Left cardiac atrium (tissue), 4 donors: ENCODE measurements at regions not wholly inside any gene's neighbourhood (a gene's known extent, or its start where the extent isn't known, plus 50 kb on each side); places are given as distances from the start of the nearest gene placed in this dataset.
"Not testable (repeated sequence)": the region's sequence is repeated elsewhere in the genome, so short reads cannot be mapped to it uniquely, and the experiment has no call there.

Experiments used
- ATAC-seq, 2 donors: fragments of 200-7000 bp; cut with Tn5 transposase; one replicate each; pipeline ENCODE4 v1.9.1; 2020; ENCODE audit warnings: mild to moderate bottlenecking in 2 of 2, moderate library complexity in 2 of 2
- DNase-seq: peaks from one replicate; pipeline ENCODE4 v3.0.0-alpha.2; 2020
- intact Hi-C, 2 donors: fragments of 100-400 bp; cut with DNase I; formaldehyde crosslinking; loops; one replicate each; pipeline versions ENCODE4 v1.14.1 to v1.15.1; 2022 to 2023
- donor health status: DM: no; HTN: yes; CAD: no.
- donor health status: DM: no; HTN: yes; CAD: no; lungs with severe emphysema.
- donor health status: DM: yes; HTN: yes; CAD: no.
- donor health status: Dilated cardiomyopathy.

GRCh38 chr1:72433591-72433990 is 151.3 kb upstream of the NEGR1 start:
- DNase-seq (no peak), ATAC-seq (no peak)
- intact Hi-C loops, result no loop called here

- ATAC-seq (no peak), DNase-seq (no peak)
- intact Hi-C loops, result no loop called here
Measured at GRCh38 chr1:72432645-72433267, 150.4 kb upstream of the NEGR1 start.

- intact Hi-C loops, result no loop called here
- DNase-seq, result no peak
- no peak for ATAC-seq
Measured at GRCh38 chr1:72431810-72432209, 149.5 kb upstream of the NEGR1 start.

- intact Hi-C loops, ATAC-seq, DNase-seq: not testable (repeated sequence)
Measured at GRCh38 chr1:72428276-72428675, 145.9 kb upstream of the NEGR1 start.

GRCh38 chr1:72419229-72419628 is 136.9 kb upstream of the NEGR1 start:
- ATAC-seq, result no peak
- DNase-seq, result no peak
- intact Hi-C loops, result no loop called here

GRCh38 chr1:72412286-72412685 is 129.9 kb upstream of the NEGR1 start:
- intact Hi-C loops, result no loop called here
- DNase-seq (no peak), ATAC-seq (no peak)

- ATAC-seq (no peak), DNase-seq (no peak)
- intact Hi-C loops, result no loop called here
Measured at GRCh38 chr1:72399807-72400206, 117.5 kb upstream of the NEGR1 start.

GRCh38 chr1:72397786-72398185 is 115.4 kb upstream of the NEGR1 start:
- no peak for DNase-seq
- ATAC-seq, result peak in 1 of 2 donors; percentile 26
- intact Hi-C loops, result no loop called here

- intact Hi-C loops, result no loop called here
- ATAC-seq (no peak), DNase-seq (no peak)
Measured at GRCh38 chr1:72394457-72394856, 112.1 kb upstream of the NEGR1 start.

GRCh38 chr1:72379072-72379471 is 96.7 kb upstream of the NEGR1 start:
- DNase-seq, result no peak
- no peak for ATAC-seq
- intact Hi-C loops, result no loop called here

- ATAC-seq, result no peak
- no peak for DNase-seq
- intact Hi-C loops, result no loop called here
Measured at GRCh38 chr1:72375226-72375625, 92.9 kb upstream of the NEGR1 start.

GRCh38 chr1:72371259-72372035 is 89.1 kb upstream of the NEGR1 start:
- DNase-seq, result no peak
- intact Hi-C loops, result no loop called here
- ATAC-seq, result no peak

GRCh38 chr1:72370836-72371235 is 88.5 kb upstream of the NEGR1 start:
- intact Hi-C loops, DNase-seq, ATAC-seq: not testable (repeated sequence)

- intact Hi-C loops, result no loop called here
- ATAC-seq (no peak), DNase-seq (no peak)
Measured at GRCh38 chr1:72369069-72369757, 86.9 kb upstream of the NEGR1 start.

- no peak for ATAC-seq
- DNase-seq, result no peak
- intact Hi-C loops, result no loop called here
Measured at GRCh38 chr1:72366466-72366865, 84.1 kb upstream of the NEGR1 start.

GRCh38 chr1:72365693-72366092 is 83.4 kb upstream of the NEGR1 start:
- no peak for ATAC-seq
- no peak for DNase-seq
- intact Hi-C loops, result no loop called here

- intact Hi-C loops, result no loop called here
- DNase-seq (no peak), ATAC-seq (no peak)
Measured at GRCh38 chr1:72362538-72362937, 80.2 kb upstream of the NEGR1 start.

GRCh38 chr1:72357411-72357810 is 75.1 kb upstream of the NEGR1 start:
- ATAC-seq, result no peak
- intact Hi-C loops, result no loop called here
- no peak for DNase-seq

GRCh38 chr1:72355899-72356298 is 73.6 kb upstream of the NEGR1 start:
- ATAC-seq (no peak), DNase-seq (no peak)
- intact Hi-C loops, result no loop called here

- ATAC-seq (no peak), DNase-seq (no peak)
- intact Hi-C loops, result no loop called here
Measured at GRCh38 chr1:72341661-72342060, 59.3 kb upstream of the NEGR1 start.

- intact Hi-C loops, result no loop called here
- ATAC-seq, result no peak
- DNase-seq, result no peak
Measured at GRCh38 chr1:72336776-72337175, 54.4 kb upstream of the NEGR1 start.
